ENCODE measurements at regions not wholly inside any gene's neighbourhood (a gene's known extent, or its start where the extent isn't known, plus 50 kb on each side); places are given as distances from the start of the nearest gene placed in this dataset.

DNA sequence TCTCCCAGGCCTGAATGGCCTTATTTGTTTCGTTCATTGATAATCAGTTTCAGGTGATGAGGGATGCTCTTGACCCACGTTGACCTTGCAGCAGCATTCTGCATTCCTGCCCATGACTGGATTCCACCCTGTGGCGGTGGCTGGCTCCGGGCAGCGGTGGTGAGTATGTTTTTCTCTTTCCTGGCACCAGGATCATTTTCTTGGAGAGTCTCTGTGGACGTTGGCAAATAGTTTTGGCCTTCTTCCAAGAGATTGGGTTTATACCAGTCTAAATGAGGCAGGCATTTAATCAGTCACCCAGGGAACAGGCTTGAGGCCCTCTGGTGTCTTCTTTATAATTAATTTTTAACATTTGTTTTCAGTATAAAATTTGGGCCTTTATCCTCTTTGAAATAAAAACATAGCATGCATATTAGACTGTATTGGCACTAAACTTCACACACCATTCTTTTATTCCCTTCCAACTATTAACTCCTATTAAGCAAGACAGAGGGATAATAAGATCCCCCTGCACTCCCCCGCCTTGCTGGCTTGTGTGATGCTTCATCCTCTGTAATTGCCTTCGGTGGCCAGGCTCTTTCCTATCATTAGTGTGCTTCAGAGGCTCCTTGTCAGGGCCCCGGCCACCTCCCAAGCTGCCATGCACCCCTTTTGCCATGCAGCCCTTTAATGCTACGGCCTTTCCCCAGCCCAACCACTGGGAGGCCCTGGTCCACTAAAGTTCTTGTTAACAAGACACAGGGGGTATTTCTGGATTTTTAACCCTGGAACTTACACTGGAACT is 176.2 kb upstream of the TOPAZ1 start:
- TF ChIP-seq, protein P1, sequence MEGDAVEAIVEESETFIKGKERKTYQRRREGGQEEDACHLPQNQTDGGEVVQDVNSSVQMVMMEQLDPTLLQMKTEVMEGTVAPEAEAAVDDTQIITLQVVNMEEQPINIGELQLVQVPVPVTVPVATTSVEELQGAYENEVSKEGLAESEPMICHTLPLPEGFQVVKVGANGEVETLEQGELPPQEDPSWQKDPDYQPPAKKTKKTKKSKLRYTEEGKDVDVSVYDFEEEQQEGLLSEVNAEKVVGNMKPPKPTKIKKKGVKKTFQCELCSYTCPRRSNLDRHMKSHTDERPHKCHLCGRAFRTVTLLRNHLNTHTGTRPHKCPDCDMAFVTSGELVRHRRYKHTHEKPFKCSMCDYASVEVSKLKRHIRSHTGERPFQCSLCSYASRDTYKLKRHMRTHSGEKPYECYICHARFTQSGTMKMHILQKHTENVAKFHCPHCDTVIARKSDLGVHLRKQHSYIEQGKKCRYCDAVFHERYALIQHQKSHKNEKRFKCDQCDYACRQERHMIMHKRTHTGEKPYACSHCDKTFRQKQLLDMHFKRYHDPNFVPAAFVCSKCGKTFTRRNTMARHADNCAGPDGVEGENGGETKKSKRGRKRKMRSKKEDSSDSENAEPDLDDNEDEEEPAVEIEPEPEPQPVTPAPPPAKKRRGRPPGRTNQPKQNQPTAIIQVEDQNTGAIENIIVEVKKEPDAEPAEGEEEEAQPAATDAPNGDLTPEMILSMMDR (IDR thresholded peaks at IDR 0.05; ENCODE audit: poor library complexity), result no peak
- TF ChIP-seq EZH2 (IDR thresholded peaks at IDR 0.05; ENCODE audit: borderline replicate concordance) (no peak), EZH2phosphoT487 (IDR thresholded peaks at IDR 0.05; ENCODE audit: low read depth, severe bottlenecking, unreplicated experiment) (no peak)
- WGBS (ENCODE audit: low lambda C conversion rate, missing lambda C conversion rate), result 78% methylated on average over 10 of the region's 10 CpGs
- no peak for DNase-seq (ENCODE audit: low spot score)
- no peaks in the 10 kb centered on the region for H3K79me2 ChIP-seq
- no peak overlapping the region for H3K27ac ChIP-seq
- no peaks in the 10 kb centered on the region for H3K9me2 ChIP-seq (replicated peaks; ENCODE audit: insufficient read depth)
- peaks cover 8% of the 10 kb centered on the region for H3K27me3 ChIP-seq
- H3K36me3 ChIP-seq (replicated peaks; ENCODE audit: insufficient read depth, low read depth), result no peaks in the 10 kb centered on the region
- H2AFZ ChIP-seq, result no peak overlapping the region
- H3K4me2 ChIP-seq, result no peak overlapping the region
- no peaks in the 10 kb centered on the region for H3K9me3 ChIP-seq (ENCODE audit: low read depth)
- no peaks in the 10 kb centered on the region for H4K20me1 ChIP-seq (ENCODE audit: insufficient read depth, poor library complexity, severe bottlenecking)
- H3K4me1 ChIP-seq (ENCODE audit: insufficient read depth), result peaks cover 6% of the 10 kb centered on the region
- no peak overlapping the region for H3K4me3 ChIP-seq

DNA sequence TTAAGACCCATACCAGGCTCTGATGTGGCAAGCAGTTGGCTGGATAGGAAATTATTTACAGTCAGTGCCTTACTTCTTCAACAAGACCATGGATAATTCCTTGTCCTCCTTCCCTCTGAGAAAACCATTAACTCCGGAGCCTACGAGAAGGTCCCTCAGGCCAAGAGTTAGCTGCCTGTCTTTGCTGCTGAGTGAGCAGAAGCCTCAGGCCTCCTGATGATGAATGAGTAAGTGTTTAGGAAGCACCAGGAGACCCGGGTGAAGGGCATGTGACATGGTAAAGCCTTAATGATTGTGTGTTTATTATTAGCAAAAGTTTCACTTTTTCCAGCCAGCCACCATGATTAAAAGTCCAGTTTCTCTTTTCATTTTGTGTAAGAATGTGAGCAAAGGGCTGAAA is 174.9 kb upstream of the TOPAZ1 start:
- Histone ChIP-seq H2AFZ (no peak overlapping the region), H3K4me3 (no peak overlapping the region), H3K9me3 (ENCODE audit: low read depth) (no peaks in the 10 kb centered on the region), H3K79me2 (no peaks in the 10 kb centered on the region), H3K4me1 (ENCODE audit: insufficient read depth) (peaks cover 6% of the 10 kb centered on the region), H4K20me1 (ENCODE audit: insufficient read depth, poor library complexity, severe bottlenecking) (no peaks in the 10 kb centered on the region), H3K4me2 (no peak overlapping the region), H3K9me2 (replicated peaks; ENCODE audit: insufficient read depth) (no peaks in the 10 kb centered on the region), H3K36me3 (replicated peaks; ENCODE audit: insufficient read depth, low read depth) (no peaks in the 10 kb centered on the region), H3K27me3 (peaks cover 5% of the 10 kb centered on the region), H3K27ac (no peak overlapping the region)
- TF ChIP-seq, protein P1 (IDR thresholded peaks at IDR 0.05; ENCODE audit: poor library complexity), result no peak
- no peak for TF ChIP-seq EZH2phosphoT487 (IDR thresholded peaks at IDR 0.05; ENCODE audit: low read depth, severe bottlenecking, unreplicated experiment)
- DNase-seq (ENCODE audit: low spot score), result no peak
- WGBS (ENCODE audit: low lambda C conversion rate, missing lambda C conversion rate), result 63% methylated on average over 3 of the region's 3 CpGs

DNA sequence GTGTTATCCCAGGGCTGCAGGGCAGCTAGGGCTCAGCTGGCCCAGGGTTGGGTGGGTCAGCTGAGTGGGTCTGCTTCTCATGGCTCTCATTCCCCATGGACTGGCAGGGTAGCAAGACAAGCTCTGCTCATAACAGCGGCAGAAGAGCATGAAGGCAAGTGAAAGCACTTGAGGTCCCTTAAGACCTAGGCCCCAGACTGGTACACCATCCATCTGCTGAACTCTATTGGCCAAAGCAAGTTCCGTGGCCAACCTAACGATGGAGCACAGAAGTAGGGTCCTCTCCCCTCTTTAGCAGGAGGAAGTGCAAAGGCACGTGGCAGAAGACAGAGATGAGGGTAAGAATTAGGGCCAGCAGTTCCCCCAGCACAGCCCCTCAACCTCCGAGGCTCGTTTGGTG is 174.3 kb upstream of the TOPAZ1 start:
- Histone ChIP-seq H3K9me3 (ENCODE audit: low read depth) (no peaks in the 10 kb centered on the region), H3K4me1 (ENCODE audit: insufficient read depth) (peaks cover 3% of the 10 kb centered on the region), H2AFZ (no peak overlapping the region), H3K9me2 (replicated peaks; ENCODE audit: insufficient read depth) (no peaks in the 10 kb centered on the region), H3K27ac (no peak overlapping the region), H3K27me3 (no peaks in the 10 kb centered on the region), H3K4me3 (no peak overlapping the region), H3K4me2 (no peak overlapping the region), H4K20me1 (ENCODE audit: insufficient read depth, poor library complexity, severe bottlenecking) (no peaks in the 10 kb centered on the region), H3K79me2 (no peaks in the 10 kb centered on the region), H3K36me3 (replicated peaks; ENCODE audit: insufficient read depth, low read depth) (no peaks in the 10 kb centered on the region)
- TF ChIP-seq EZH2phosphoT487 (IDR thresholded peaks at IDR 0.05; ENCODE audit: low read depth, severe bottlenecking, unreplicated experiment) (no peak), EZH2 (IDR thresholded peaks at IDR 0.05; ENCODE audit: borderline replicate concordance) (no peak)
- TF ChIP-seq, protein P1 (IDR thresholded peaks at IDR 0.05; ENCODE audit: poor library complexity), result no peak
- 88% methylated on average over 6 of the region's 6 CpGs for WGBS (ENCODE audit: low lambda C conversion rate, missing lambda C conversion rate)
- no peak for DNase-seq (ENCODE audit: low spot score)

Measured in hepatocyte (in vitro differentiated cells).